Endothelial cell of umbilical vein (primary cell): ENCODE measurements at regions not wholly inside any gene's neighbourhood (a gene's known extent, or its start where the extent isn't known, plus 50 kb on each side); places are given as distances from the start of the nearest gene placed in this dataset.
"Not testable (repeated sequence)": the region's sequence is repeated elsewhere in the genome, so short reads cannot be mapped to it uniquely, and the experiment has no call there.

Experiments
- BruUV-seq: library from RNA; stranded (reverse); fragments of 400-500 nt; replicated peaks from 2 replicates; lab custom pipeline; 2021; lab: Mats Ljungman, UMichigan
- CTCF ChIA-PET: fragments of 300-600, 350-600 bp; sonication (Branson Sonifier 250); formaldehyde crosslinking; loops from one replicate; lab custom pipeline; 2021; ENCODE audit warnings: antibody characterized with exemption, inconsistent platforms; lab: Charles Lee
- POLR2A ChIA-PET: fragments of 300-600, 350-600 bp; sonication (Branson Sonifier 250); formaldehyde crosslinking; loops from one replicate; lab custom pipeline; 2021; ENCODE audit warnings: antibody characterized with exemption, inconsistent platforms; lab: Charles Lee
- DNase-seq: peaks from one replicate; pipeline ENCODE4 v3.0.0-alpha.2; 2011; ENCODE audit warnings: low read depth, low spot score
- FAIRE-seq: peaks from 2 replicates; lab custom pipeline; 2011; peaks lifted over from hg19 to GRCh38; lab: Jason Lieb, UNC
- H2AFZ ChIP-seq: 2 replicates; pipeline ENCODE4 v1.6.0; 2012; ENCODE audit warnings: low read depth, low read length, control low read depth, inconsistent platforms
- H3K27ac ChIP-seq: 2 replicates; pipeline ENCODE4 v1.5.1; 2011; ENCODE audit warnings: low read depth, mild to moderate bottlenecking, control low read depth, low read length, moderate library complexity; ENCODE audit not compliant: insufficient read depth
- H3K27me3 ChIP-seq, 2 experiments: 2 replicates each; pipeline versions ENCODE4 v1.6.0 to v1.6.1; 2011; ENCODE audit warnings: low read length in 2 of 2, mixed read lengths in 1 of 2; ENCODE audit not compliant: control insufficient read depth in 2 of 2, insufficient read depth in 2 of 2
- H3K36me3 ChIP-seq, 2 experiments: 2 replicates in 1 of 2; 3 replicates in 1 of 2; pipeline ENCODE4 v1.5.1; 2011; ENCODE audit warnings: low read length in 2 of 2, mild to moderate bottlenecking in 1 of 2, moderate library complexity in 1 of 2; ENCODE audit not compliant: control insufficient read depth in 2 of 2, insufficient read depth in 2 of 2; ENCODE audit errors: extremely low read depth in 1 of 2
- H3K4me1 ChIP-seq: 3 replicates; pipeline ENCODE4 v1.5.1; 2011; ENCODE audit warnings: mild to moderate bottlenecking, low read length; ENCODE audit not compliant: control insufficient read depth, insufficient read depth; ENCODE audit errors: extremely low read depth
- H3K4me2 ChIP-seq: 2 replicates; pipeline ENCODE4 v1.6.1; 2011; ENCODE audit warnings: low read length, control low read depth, mixed read lengths; ENCODE audit not compliant: insufficient read depth
- H3K4me3 ChIP-seq, 3 experiments: fragments of 200-600 bp in 1 of 3; sonication (generic), shearing (Covaris generic) in 1 of 3; replicated peaks in 1 of 3; 2 replicates each; pipeline ENCODE4 v1.5.1; 2011 to 2016; ENCODE audit warnings: control low read depth in 3 of 3, low read length in 3 of 3, mild to moderate bottlenecking in 2 of 3, inconsistent platforms in 1 of 3, low read depth in 1 of 3, moderate library complexity in 1 of 3; ENCODE audit not compliant: insufficient read depth in 1 of 3
- H3K79me2 ChIP-seq: 2 replicates; pipeline ENCODE4 v1.6.0; 2012; ENCODE audit warnings: low read length, inconsistent platforms; ENCODE audit not compliant: control insufficient read depth, insufficient read depth
- H3K9ac ChIP-seq: replicated peaks from 2 replicates; pipeline ENCODE3; 2011; ENCODE audit warnings: low read length, control low read depth; ENCODE audit not compliant: insufficient read depth; ENCODE audit errors: extremely low read depth
- H3K9me1 ChIP-seq: replicated peaks from 3 replicates; pipeline ENCODE4 v1.6.0; 2011; ENCODE audit warnings: mild to moderate bottlenecking, low read length; ENCODE audit not compliant: control insufficient read depth, insufficient read depth; ENCODE audit errors: extremely low read depth
- H3K9me3 ChIP-seq: replicated peaks from 2 replicates; pipeline ENCODE4 v1.5.1; 2012; ENCODE audit warnings: low read length, inconsistent platforms; ENCODE audit not compliant: control insufficient read depth, insufficient read depth
- H4K20me1 ChIP-seq: replicated peaks from 2 replicates; pipeline ENCODE3; 2011; ENCODE audit warnings: mild to moderate bottlenecking, low read length; ENCODE audit not compliant: control insufficient read depth, insufficient read depth; ENCODE audit errors: extremely low read depth
- EZH2 ChIP-seq: IDR thresholded peaks from 2 replicates; pipeline ENCODE4 v1.6.1; 2012; ENCODE audit warnings: borderline replicate concordance, low read depth, mild to moderate bottlenecking, moderate library complexity, low read length, inconsistent platforms; ENCODE audit not compliant: severe bottlenecking
- GATA2 ChIP-seq: IDR thresholded peaks from 2 replicates; pipeline ENCODE4 v1.7.0; 2011; ENCODE audit warnings: low read depth, mild to moderate bottlenecking, moderate library complexity, mixed read lengths, low read length; ENCODE audit not compliant: insufficient read length, insufficient read depth
- MYC ChIP-seq: IDR thresholded peaks from one replicate; pipeline ENCODE4 v1.6.1; 2011; ENCODE audit warnings: mild to moderate bottlenecking, low read depth, low read length
- POLR2A ChIP-seq: IDR thresholded peaks from 2 replicates; pipeline ENCODE4 v1.6.1; 2012; ENCODE audit warnings: low read depth, mild to moderate bottlenecking, control low read depth, low read length
- POLR2AphosphoS5 ChIP-seq: IDR thresholded peaks from 2 replicates; pipeline ENCODE4 v1.6.1; 2012; ENCODE audit warnings: low read depth, mild to moderate bottlenecking, control low read depth, low read length, moderate library complexity; ENCODE audit not compliant: insufficient read depth
- dilution Hi-C: fragments of 300-500 bp; cut with MboI; formaldehyde crosslinking; loops from one replicate; pipeline ENCODE4 v1.15.0; 2019; ENCODE audit warnings: low sequenced_read_pairs; ENCODE audit not compliant: extremely low pct_ligation_motif_present
- intact Hi-C: fragments of 100-400 bp; cut with micrococcal nuclease; formaldehyde crosslinking; loops from one replicate; pipeline ENCODE4 v1.10.0; 2022
- TF ChIP-seq, protein P1 (sequence below), 2 donors: IDR thresholded peaks; 1 replicate in 1 of 2; 2 replicates in 1 of 2; pipeline ENCODE4 v1.5.1; 2011; ENCODE audit warnings: low read length in 2 of 2, mild to moderate bottlenecking in 2 of 2, moderate library complexity in 2 of 2, control low read depth in 1 of 2, inconsistent platforms in 1 of 2, low read depth in 1 of 2; ENCODE audit not compliant: insufficient read depth in 1 of 2; ENCODE audit errors: extremely low read depth in 1 of 2

DNA sequence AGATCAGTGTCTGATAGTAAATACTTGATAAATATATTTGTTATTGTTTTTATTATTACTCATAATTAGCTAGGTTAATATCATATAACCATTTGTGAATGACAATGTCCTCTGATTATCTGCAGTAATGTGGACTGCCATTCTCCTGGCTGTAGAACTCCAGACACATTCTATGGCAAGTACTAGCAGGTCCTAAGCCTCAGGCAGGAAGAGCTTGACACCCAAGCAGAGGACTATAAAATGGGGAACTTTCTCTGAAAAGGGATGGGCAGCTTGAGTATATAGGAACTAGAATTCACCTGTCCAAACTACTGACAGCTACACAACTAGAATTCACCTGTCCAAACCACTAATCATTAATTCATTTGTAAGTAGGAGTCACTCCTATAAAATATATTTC is 649.4 kb downstream of the CPS1 start:
- FAIRE-seq = no peak
- intact Hi-C loops = no loop called here

DNA sequence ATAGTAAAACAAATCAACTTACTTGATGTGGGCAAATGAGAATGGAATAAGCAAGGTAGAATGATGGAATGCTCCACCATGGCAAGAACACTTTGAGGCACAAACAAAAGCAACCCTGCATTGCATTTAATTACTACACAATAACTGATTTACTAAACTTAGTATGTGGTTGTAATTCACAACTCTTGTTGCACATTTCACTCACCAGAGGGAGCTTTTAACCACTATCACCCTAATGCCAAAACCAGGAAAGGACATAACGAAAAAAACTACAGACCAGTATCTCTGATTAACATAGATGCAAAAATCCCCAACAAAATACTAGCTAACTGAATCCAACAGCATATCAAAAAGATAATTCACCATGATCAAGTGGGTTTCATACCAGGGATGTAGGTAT is 659.8 kb downstream of the CPS1 start:
- intact Hi-C loops (no loop called here), dilution Hi-C loops (no loop called here)
- Histone ChIP-seq H3K9ac (no peak overlapping the region), H3K9me1 (no peaks in the 10 kb centered on the region), H3K4me2 (no peak overlapping the region), H3K27ac (no peak overlapping the region), H4K20me1 (no peaks in the 10 kb centered on the region), H3K4me1 (no peaks in the 10 kb centered on the region), H3K4me3 (no peak overlapping the region), H3K79me2 (no peaks in the 10 kb centered on the region), H2AFZ (no peak overlapping the region), H3K9me3 (no peaks in the 10 kb centered on the region), H3K36me3 (no peaks in the 10 kb centered on the region), H3K27me3 (no peaks in the 10 kb centered on the region)
- TF ChIP-seq GATA2 = no peak
- TF ChIP-seq POLR2AphosphoS5 = no peak
- no peak for TF ChIP-seq EZH2
- no peak for TF ChIP-seq POLR2A
- no peak for DNase-seq
- ChIA-PET CTCF (interaction anchor here (0.8 kb wide), 1 partner anchor 1332 kb away, joined by 3 read pairs; no protein-coding TSS in a partner anchor), POLR2A (no interaction called here)
- FAIRE-seq = no peak
- BruUV-seq = no TSS peak

More for the DNA sequence above, 649.4 kb downstream of the CPS1 start:
- TF ChIP-seq, protein P1, sequence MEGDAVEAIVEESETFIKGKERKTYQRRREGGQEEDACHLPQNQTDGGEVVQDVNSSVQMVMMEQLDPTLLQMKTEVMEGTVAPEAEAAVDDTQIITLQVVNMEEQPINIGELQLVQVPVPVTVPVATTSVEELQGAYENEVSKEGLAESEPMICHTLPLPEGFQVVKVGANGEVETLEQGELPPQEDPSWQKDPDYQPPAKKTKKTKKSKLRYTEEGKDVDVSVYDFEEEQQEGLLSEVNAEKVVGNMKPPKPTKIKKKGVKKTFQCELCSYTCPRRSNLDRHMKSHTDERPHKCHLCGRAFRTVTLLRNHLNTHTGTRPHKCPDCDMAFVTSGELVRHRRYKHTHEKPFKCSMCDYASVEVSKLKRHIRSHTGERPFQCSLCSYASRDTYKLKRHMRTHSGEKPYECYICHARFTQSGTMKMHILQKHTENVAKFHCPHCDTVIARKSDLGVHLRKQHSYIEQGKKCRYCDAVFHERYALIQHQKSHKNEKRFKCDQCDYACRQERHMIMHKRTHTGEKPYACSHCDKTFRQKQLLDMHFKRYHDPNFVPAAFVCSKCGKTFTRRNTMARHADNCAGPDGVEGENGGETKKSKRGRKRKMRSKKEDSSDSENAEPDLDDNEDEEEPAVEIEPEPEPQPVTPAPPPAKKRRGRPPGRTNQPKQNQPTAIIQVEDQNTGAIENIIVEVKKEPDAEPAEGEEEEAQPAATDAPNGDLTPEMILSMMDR (IDR thresholded peaks at IDR 0.05; ENCODE audit: extremely low read depth in 1 of 2, insufficient read depth in 1 of 2, low read depth in 1 of 2, low read length in 2 of 2) = no peak
- TF ChIP-seq POLR2AphosphoS5 (no peak), MYC (no peak)
- Histone ChIP-seq H4K20me1 (no peaks in the 10 kb centered on the region), H3K4me2 (no peak overlapping the region), H2AFZ (no peak overlapping the region), H3K9me1 (no peaks in the 10 kb centered on the region), H3K9me3 (no peaks in the 10 kb centered on the region), H3K4me1 (no peaks in the 10 kb centered on the region), H3K27me3 (no peaks in the 10 kb centered on the region), H3K9ac (no peak overlapping the region), H3K79me2 (no peaks in the 10 kb centered on the region), H3K36me3 (no peaks in the 10 kb centered on the region), H3K4me3 (no peak overlapping the region), H3K27ac (no peak overlapping the region)
- DNase-seq = no peak
- BruUV-seq = no TSS peak
- dilution Hi-C loops = no loop called here
- ChIA-PET CTCF (no interaction called here), POLR2A (no interaction called here)

DNA sequence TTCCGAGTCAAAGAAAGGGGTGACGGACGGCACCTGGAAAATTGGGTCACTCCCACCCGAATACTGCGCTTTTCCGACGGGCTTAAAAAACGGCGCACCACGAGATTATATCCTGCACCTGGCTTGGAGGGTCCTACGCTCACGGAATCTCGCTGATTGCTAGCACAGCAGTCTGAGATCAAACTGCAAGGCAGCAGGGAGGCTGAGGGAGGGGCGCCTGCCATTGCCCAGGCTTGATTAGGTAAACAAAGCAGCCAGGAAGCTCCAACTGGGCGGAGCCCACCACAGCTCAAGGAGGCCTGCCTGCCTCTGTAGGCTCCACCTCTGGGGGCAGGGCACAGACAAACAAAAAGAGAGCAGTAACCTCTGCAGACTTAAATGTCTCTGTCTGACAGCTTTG is 663.1 kb downstream of the CPS1 start:
- H3K4me2 ChIP-seq, dilution Hi-C loops, H3K4me3 ChIP-seq, H3K36me3 ChIP-seq, H2AFZ ChIP-seq, intact Hi-C loops, H3K4me1 ChIP-seq, FAIRE-seq, POLR2A ChIA-PET, CTCF ChIA-PET, H3K27me3 ChIP-seq, H3K27ac ChIP-seq, DNase-seq, H3K9ac ChIP-seq, H3K9me1 ChIP-seq, H4K20me1 ChIP-seq, H3K9me3 ChIP-seq, H3K79me2 ChIP-seq, BruUV-seq: not testable (repeated sequence)
